GM12878 (cell line): ENCODE measurements at regions not wholly inside any gene's neighbourhood (a gene's known extent, or its start where the extent isn't known, plus 50 kb on each side); places are given as distances from the start of the nearest gene placed in this dataset.

Experiments used
- ATF2 ChIP-seq: IDR thresholded peaks from 2 replicates; pipeline ENCODE4 v1.6.1; 2012; ENCODE audit warnings: low read length, inconsistent platforms
- CTCF ChIP-seq, 3 experiments: IDR thresholded peaks in 2 of 3; conservative IDR thresholded peaks in 1 of 3; 2 replicates each; pipeline ENCODE4 v1.5.1; 2011; ENCODE audit warnings: low read depth in 3 of 3, low read length in 3 of 3, mild to moderate bottlenecking in 3 of 3, control low read depth in 2 of 3, moderate library complexity in 2 of 3, inconsistent platforms in 1 of 3, mixed read lengths in 1 of 3; ENCODE audit not compliant: control insufficient read depth in 2 of 3, insufficient read depth in 1 of 3; ENCODE audit errors: extremely low read depth in 1 of 3
- HSF1 ChIP-seq: fragments of 150-350 bp; IDR thresholded peaks from 2 replicates; pipeline ENCODE4 v1.6.1; 2014; ENCODE audit warnings: mild to moderate bottlenecking, low read depth, low read length
- JUNB ChIP-seq: IDR thresholded peaks from 2 replicates; pipeline ENCODE4 v1.6.1; 2016; ENCODE audit warnings: antibody characterized with exemption, mild to moderate bottlenecking
- NFYB ChIP-seq: IDR thresholded peaks from 2 replicates; pipeline ENCODE4 v1.6.1; 2011; ENCODE audit warnings: low read depth, mild to moderate bottlenecking, low read length, improper control_type of control experiment, moderate library complexity; ENCODE audit not compliant: insufficient read depth
- POLR2A ChIP-seq: IDR thresholded peaks from 2 replicates; pipeline ENCODE4 v1.6.1; 2011; ENCODE audit warnings: low read depth, mild to moderate bottlenecking, low read length
- POLR2AphosphoS5 ChIP-seq: IDR thresholded peaks from 2 replicates; pipeline ENCODE4 v1.6.1; 2011; ENCODE audit warnings: mild to moderate bottlenecking, low read length, inconsistent platforms
- SREBF2 ChIP-seq: IDR thresholded peaks from 2 replicates; pipeline ENCODE4 v1.6.1; 2012; ENCODE audit warnings: mild to moderate bottlenecking, low read length
- USF2 ChIP-seq: IDR thresholded peaks from 2 replicates; pipeline ENCODE4 v1.6.1; 2011; ENCODE audit warnings: low read depth, low read length, improper control_type of control experiment, borderline replicate concordance

DNA sequence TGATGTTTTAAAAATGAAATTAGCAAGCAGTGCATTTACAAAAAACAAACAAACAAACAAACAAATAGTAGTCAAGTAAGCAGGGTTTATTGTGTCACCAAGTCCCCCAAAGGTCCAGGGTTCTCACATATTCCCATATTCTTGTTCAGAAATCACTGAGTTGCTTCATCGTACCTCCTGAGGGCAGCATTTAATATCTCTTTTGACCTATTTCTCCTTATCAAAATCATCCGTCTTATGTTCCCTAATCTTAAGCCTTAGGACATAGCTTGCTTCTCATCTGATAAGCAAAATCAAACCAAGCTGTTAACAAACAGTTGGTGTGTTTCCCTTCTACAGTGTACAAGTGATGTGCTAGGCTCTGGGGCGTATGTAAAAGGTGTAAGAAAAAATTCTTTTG, 109.5 kb upstream of the MAN2A1 start:
- no peak for TF ChIP-seq SREBF2
- TF ChIP-seq HSF1 = no peak
- TF ChIP-seq POLR2A = no peak
- TF ChIP-seq JUNB = no peak
- no peak for TF ChIP-seq NFYB
- TF ChIP-seq POLR2AphosphoS5 = no peak
- no peak for TF ChIP-seq CTCF (IDR thresholded peaks at IDR 0.05 in 2 of 3, conservative IDR thresholded peaks at IDR 0.05 in 1 of 3; ENCODE audit: control insufficient read depth in 2 of 3, extremely low read depth in 1 of 3, insufficient read depth in 1 of 3, low read depth in 3 of 3, low read length in 3 of 3)
- TF ChIP-seq ATF2 = no peak
- no peak for TF ChIP-seq USF2
